ENCODE measurements at regions not wholly inside any gene's neighbourhood (a gene's known extent, or its start where the extent isn't known, plus 50 kb on each side); places are given as distances from the start of the nearest gene placed in this dataset.

GRCh38 chr10:110395350-110396283 is 90.9 kb upstream of the SMNDC1 start:
- no peak for FAIRE-seq
- TF ChIP-seq NR2F6 (IDR thresholded peaks at IDR 0.05) = peak; percentile 49; the same call in 1 of the 2 replicates
- TF ChIP-seq NR2F6 (CRISPR knock-in tag; IDR thresholded peaks at IDR 0.05) = peak; percentile 67
- no peak for TF ChIP-seq TERF1 (CRISPR knock-in tag; IDR thresholded peaks at IDR 0.05)
- no peak for TF ChIP-seq FOXP1 (IDR thresholded peaks at IDR 0.05)
- TF ChIP-seq FOXP1 (CRISPR knock-in tag; IDR thresholded peaks at IDR 0.05) = peak; percentile 37; the same call in 1 of the 2 replicates
- peak; percentile 58 for TF ChIP-seq RARA (CRISPR knock-in tag; IDR thresholded peaks at IDR 0.05)
- TF ChIP-seq MEIS2 (CRISPR knock-in tag; IDR thresholded peaks at IDR 0.05) = no peak
- peak; percentile 81 for TF ChIP-seq GFI1 (CRISPR knock-in tag; IDR thresholded peaks at IDR 0.05; ENCODE audit: borderline replicate concordance)
- TF ChIP-seq EP300 (IDR thresholded peaks at IDR 0.05; ENCODE audit: low read depth in 2 of 2, low read length in 2 of 2) = peak in 1 of 2 experiments; percentile 48; a peak in 1 of 4 replicates
- TF ChIP-seq EP300 (CRISPR knock-in tag; IDR thresholded peaks at IDR 0.05; ENCODE audit: borderline replicate concordance) = no peak
- TF ChIP-seq HMG20A (CRISPR knock-in tag; IDR thresholded peaks at IDR 0.05; ENCODE audit: borderline replicate concordance) = peak; percentile 51; the same call in 1 of the 2 replicates
- TF ChIP-seq ZBED4 (CRISPR knock-in tag; IDR thresholded peaks at IDR 0.05; ENCODE audit: borderline replicate concordance) = no peak
- 0 out of 2 replicates have a peak, but pooled peaks have one; percentile 23 for TF ChIP-seq NR2C2 (CRISPR knock-in tag; IDR thresholded peaks at IDR 0.05; ENCODE audit: borderline replicate concordance)
- TF ChIP-seq NR2F1 (CRISPR knock-in tag; IDR thresholded peaks at IDR 0.05) = peak in 1 of 2 experiments; percentile 66; a peak in 2 of 4 replicates
- peak; percentile 62; the same call in 1 of the 2 replicates for TF ChIP-seq ZBTB21 (CRISPR knock-in tag; IDR thresholded peaks at IDR 0.05)
- 0 out of 2 replicates have a peak, but pooled peaks have one; percentile 70 for TF ChIP-seq MEF2D (CRISPR knock-in tag; IDR thresholded peaks at IDR 0.05)
- TF ChIP-seq MED1 (CRISPR knock-in tag; IDR thresholded peaks at IDR 0.05) = 0 out of 2 replicates have a peak, but pooled peaks have one; percentile 21
- TF ChIP-seq HNF4G (IDR thresholded peaks at IDR 0.05; ENCODE audit: borderline replicate concordance, low read depth, low read length) = peak; percentile 20; the same call in 1 of the 2 replicates
- no peak for TF ChIP-seq HNF4G (CRISPR knock-in tag; IDR thresholded peaks at IDR 0.05; ENCODE audit: borderline replicate concordance, low read depth)
- TF ChIP-seq RXRB (CRISPR knock-in tag; IDR thresholded peaks at IDR 0.05; ENCODE audit: borderline replicate concordance) = 0 out of 2 replicates have a peak, but pooled peaks have one; percentile 15

More at GRCh38 chr10:110395350-110396283, 90.9 kb upstream of the SMNDC1 start:
- Histone ChIP-seq H3K4me1 (ENCODE audit: insufficient read depth, low read length) (peaks cover 44% of the 10 kb centered on the region), H2AFZ (ENCODE audit: low read length) (no peak overlapping the region), H3K27me3 (ENCODE audit: control insufficient read depth in 1 of 2, insufficient read depth in 2 of 2, low read length in 2 of 2) (peaks cover 0 to 4% of the 10 kb centered on the region in 2 experiments; a peak in 1 of 5 replicates), H3K79me2 (ENCODE audit: insufficient read depth, low read length) (no peaks in the 10 kb centered on the region), H3K27ac (ENCODE audit: extremely low read length, insufficient read depth, low read length) (no peak overlapping the region), H3K4me2 (ENCODE audit: low read depth, low read length) (peak overlapping the region; percentile 34; the same call in 1 of the 2 replicates), H3K9ac (ENCODE audit: insufficient read depth, low read depth, low read length) (no peak overlapping the region), H3K9me3 (ENCODE audit: low read length) (no peaks in the 10 kb centered on the region), H3K4me3 (replicated peaks in 1 of 3; ENCODE audit: insufficient read depth in 1 of 3, low read depth in 2 of 3, low read length in 3 of 3) (no peak overlapping the region), H4K20me1 (ENCODE audit: insufficient read depth, low read length) (no peaks in the 10 kb centered on the region), H3K36me3 (replicated peaks in 1 of 2; ENCODE audit: control insufficient read depth in 1 of 2, insufficient read depth in 2 of 2, low read length in 2 of 2) (no peaks in the 10 kb centered on the region)
- DNase-seq (ENCODE audit: low spot score) (peak; percentile 64), ATAC-seq (peak; percentile 49)
- POLR2A ChIA-PET = interaction anchor here (0.9 to 1.3 kb wide), 2 partner anchors 12 to 17 kb away, joined by 3 read pairs; no protein-coding TSS in a partner anchor
- WGBS (ENCODE audit: low lambda C conversion rate) = 23% methylated on average over 9 of the region's 11 CpGs
- intact Hi-C loops (cut with micrococcal nuclease; ENCODE audit: unreplicated experiment) (no loop called here), in situ Hi-C loops (cut with HindIII; ENCODE audit: extremely low pct_ligation_motif_present, low pct_unique_long_range_greater_than_20kb) (no loop called here)
- no TSS peak for BruUV-seq (replicated peaks)
- CTCF ChIA-PET (ENCODE audit: low intra/inter-chr PET ratio, low total read pairs) = no interaction called here

Data from HepG2 (cell line).